Prostate gland (tissue), 2 donors: ENCODE measurements at regions not wholly inside any gene's neighbourhood (a gene's known extent, or its start where the extent isn't known, plus 50 kb on each side); places are given as distances from the start of the nearest gene placed in this dataset.

Experiments used
- CTCF ChIP-seq, 4 experiments: fragments of 200-600 bp in 2 of 4; fragments of 450-650 bp in 2 of 4; sonication (generic) in 2 of 4; IDR thresholded peaks; 1 replicate in 3 of 4; 2 replicates in 1 of 4; pipeline ENCODE4 v1.5.1; 2016 to 2019; ENCODE audit warnings: antibody characterized with exemption in 4 of 4, mild to moderate bottlenecking in 2 of 4, moderate library complexity in 2 of 4
- POLR2A ChIP-seq: fragments of 450-650 bp; IDR thresholded peaks from one replicate; pipeline ENCODE4 v1.6.1; 2016; ENCODE audit warnings: antibody characterized with exemption, mild to moderate bottlenecking

GRCh38 chr12:116352315-116352835 is 74.9 kb upstream of the MED13L start:
- no peak for TF ChIP-seq CTCF (IDR thresholded peaks at IDR 0.05)
- no peak for TF ChIP-seq POLR2A
